ENCODE measurements at regions not wholly inside any gene's neighbourhood (a gene's known extent, or its start where the extent isn't known, plus 50 kb on each side); places are given as distances from the start of the nearest gene placed in this dataset.

GRCh38 chr16:74094514-74094913 lies 202.1 kb upstream of the PSMD7 start:
- peak; percentile 85 for DNase-seq

- DNase-seq = no peak
These were observed 204.3 kb upstream of the PSMD7 start for GRCh38 chr16:74092336-74092735.

- no peak for DNase-seq
These were observed 205.7 kb upstream of the PSMD7 start for GRCh38 chr16:74090871-74091270.

- DNase-seq = no peak
These were observed 213.1 kb upstream of the PSMD7 start for GRCh38 chr16:74083541-74083940.

- DNase-seq = no peak
These were observed 216.3 kb upstream of the PSMD7 start for GRCh38 chr16:74080311-74080710.

- DNase-seq = no peak
These were observed 217.4 kb upstream of the PSMD7 start for GRCh38 chr16:74079232-74079586.

GRCh38 chr16:74078511-74079231 lies 217.9 kb upstream of the PSMD7 start:
- no peak for DNase-seq

GRCh38 chr16:74076568-74076967 lies 220.0 kb upstream of the PSMD7 start:
- no peak for DNase-seq

- no peak for DNase-seq
These were observed 221.2 kb upstream of the PSMD7 start for GRCh38 chr16:74075393-74075792.

GRCh38 chr16:74073456-74073855 lies 223.2 kb upstream of the PSMD7 start:
- DNase-seq = no peak

- no peak for DNase-seq
These were observed 224.5 kb upstream of the PSMD7 start for GRCh38 chr16:74071996-74072535.

GRCh38 chr16:74070237-74070636 lies 226.4 kb upstream of the PSMD7 start:
- DNase-seq = no peak

- no peak for DNase-seq
These were observed 232.4 kb upstream of the PSMD7 start for GRCh38 chr16:74064120-74064735.

GRCh38 chr16:74053826-74054225 lies 242.8 kb upstream of the PSMD7 start:
- DNase-seq = no peak

GRCh38 chr16:74053312-74053711 lies 243.3 kb upstream of the PSMD7 start:
- DNase-seq = no peak

- DNase-seq = no peak
These were observed 244.6 kb upstream of the PSMD7 start for GRCh38 chr16:74052016-74052415.

GRCh38 chr16:74049027-74049426 lies 247.6 kb upstream of the PSMD7 start:
- no peak for DNase-seq

GRCh38 chr16:74046524-74046923 lies 250.1 kb upstream of the PSMD7 start:
- no peak for DNase-seq

- DNase-seq = no peak
These were observed 251.1 kb upstream of the PSMD7 start for GRCh38 chr16:74045513-74045912.

- peak; percentile 23 for DNase-seq
These were observed 260.8 kb upstream of the PSMD7 start for GRCh38 chr16:74035816-74036215.

- no peak for DNase-seq
These were observed 261.8 kb upstream of the PSMD7 start for GRCh38 chr16:74034862-74035261.

GRCh38 chr16:74034200-74034599 lies 262.4 kb upstream of the PSMD7 start:
- no peak for DNase-seq

- no peak for DNase-seq
These were observed 263.1 kb upstream of the PSMD7 start for GRCh38 chr16:74033441-74033995.

GRCh38 chr16:74031551-74031950 lies 265.1 kb upstream of the PSMD7 start:
- DNase-seq = no peak

Data from inflammatory macrophage treated with lipopolysaccharide for 4 hours (primary cell).